A549 (cell line): ENCODE measurements at regions not wholly inside any gene's neighbourhood (a gene's known extent, or its start where the extent isn't known, plus 50 kb on each side); places are given as distances from the start of the nearest gene placed in this dataset.

ENCODE experiments used
- ATAC-seq, 2 experiments: fragments of 200-7000 bp in 1 of 2; fragments of >200 bp in 1 of 2; cut with Nextera tagmentation in 1 of 2; cut with Tn5 transposase in 1 of 2; 3 replicates each; pipeline versions ENCODE4 v1.8.0 to v1.9.1; 2018 to 2020; ENCODE audit warnings: mild to moderate bottlenecking in 1 of 2, moderate library complexity in 1 of 2
- CTCF ChIA-PET: fragments of 300-600 bp; sonication (Branson Sonifier 250); formaldehyde crosslinking; extraction: SDS; loops from one replicate; lab custom pipeline; 2021; ENCODE audit warnings: antibody characterized with exemption, inconsistent platforms; lab: Yijun Ruan, JAX
- POLR2A ChIA-PET: fragments of 350-600 bp; formaldehyde crosslinking; extraction: SDS; loops from one replicate; lab custom pipeline; 2021; ENCODE audit warnings: antibody characterized with exemption, inconsistent platforms; lab: Yijun Ruan, JAX
- DNase-seq, 2 experiments: peaks; one replicate each; pipeline versions ENCODE4 v3.0.0 to v3.0.0-alpha.2; 2011 to 2016; ENCODE audit warnings: low read depth in 1 of 2, low spot score in 1 of 2
- FAIRE-seq: peaks from 2 replicates; lab custom pipeline; 2011; peaks lifted over from hg19 to GRCh38; lab: Jason Lieb, UNC
- H3K27ac ChIP-seq, 2 experiments: fragments of >200 bp; sonication (Bioruptor Twin); formaldehyde crosslinking; 3 replicates each; pipeline ENCODE4 v1.5.1; 2016 to 2017
- H3K4me1 ChIP-seq: fragments of >200 bp; sonication (Bioruptor Twin); formaldehyde crosslinking; 3 replicates; pipeline ENCODE4 v1.6.1; 2016
- H3K4me2 ChIP-seq: fragments of >200 bp; sonication (Bioruptor Twin); formaldehyde crosslinking; 3 replicates; pipeline ENCODE4 v1.6.1; 2016
- H3K4me3 ChIP-seq: fragments of >200 bp; sonication (Bioruptor Twin); formaldehyde crosslinking; 3 replicates; pipeline ENCODE4 v1.5.1; 2016
- H3K9me3 ChIP-seq: fragments of >200 bp; sonication (Bioruptor Twin); formaldehyde crosslinking; 3 replicates; pipeline ENCODE4 v1.6.1; 2016
- BHLHE40 ChIP-seq: IDR thresholded peaks from 2 replicates; pipeline ENCODE4 v1.6.1; 2012; ENCODE audit warnings: low read depth, low read length, inconsistent platforms
- CBX2 ChIP-seq: fragments of 200-600 bp; sonication (generic); IDR thresholded peaks from 2 replicates; pipeline ENCODE4 v1.6.1; 2016; ENCODE audit warnings: low read depth, mild to moderate bottlenecking, borderline replicate concordance
- CHD4 ChIP-seq: fragments of 200-600 bp; sonication (generic); IDR thresholded peaks from 2 replicates; pipeline ENCODE4 v1.6.1; 2016; ENCODE audit warnings: antibody characterized with exemption, mild to moderate bottlenecking, borderline replicate concordance
- EHF ChIP-seq: fragments of 250-450 bp; sonication (Bioruptor Pico); IDR thresholded peaks from 2 replicates; pipeline ENCODE4 v1.5.0; 2020; ENCODE audit warnings: mild to moderate bottlenecking
- EHMT2 ChIP-seq: fragments of 200-600 bp; sonication (generic); IDR thresholded peaks from 2 replicates; pipeline ENCODE4 v1.6.1; 2016; ENCODE audit warnings: antibody characterized with exemption, low read depth, mild to moderate bottlenecking, moderate library complexity
- HDAC2 ChIP-seq: fragments of 200-600 bp; sonication (generic); IDR thresholded peaks from 2 replicates; pipeline ENCODE4 v1.6.1; 2016
- JUNB ChIP-seq: fragments of >200 bp; sonication (Bioruptor Twin); formaldehyde crosslinking; IDR thresholded peaks from 2 replicates; pipeline ENCODE4 v1.6.1; 2016
- KDM5A ChIP-seq: fragments of 200-600 bp; sonication (generic); IDR thresholded peaks from 2 replicates; pipeline ENCODE4 v1.6.1; 2016; ENCODE audit warnings: antibody characterized with exemption, mild to moderate bottlenecking
- MAFK ChIP-seq: fragments of 450-650 bp; IDR thresholded peaks from 2 replicates; pipeline ENCODE4 v1.6.1; 2014; ENCODE audit not compliant: partially characterized antibody
- MAZ ChIP-seq: fragments of 150-350 bp; IDR thresholded peaks from 2 replicates; pipeline ENCODE4 v1.6.1; 2014; ENCODE audit warnings: antibody characterized with exemption, low read depth, low read length, borderline replicate concordance
- MYC ChIP-seq: IDR thresholded peaks from 2 replicates; pipeline ENCODE4 v1.6.1; 2012; ENCODE audit warnings: mild to moderate bottlenecking, inconsistent platforms, low read length, improper control_type of control experiment, borderline replicate concordance
- NFE2L2 ChIP-seq: fragments of 150-350 bp; conservative IDR thresholded peaks from 2 replicates; pipeline ENCODE4 v1.6.1; 2014; ENCODE audit warnings: low read length
- NR3C1 ChIP-seq: fragments of >200 bp; sonication (Bioruptor Twin); formaldehyde crosslinking; IDR thresholded peaks from 3 replicates; pipeline ENCODE4 v1.6.1; 2017
- PHF8 ChIP-seq: fragments of 200-600 bp; sonication (generic); IDR thresholded peaks from 2 replicates; pipeline ENCODE4 v1.6.1; 2016; ENCODE audit warnings: low read depth, mild to moderate bottlenecking, antibody characterized with exemption, moderate library complexity, borderline replicate concordance
- RCOR1 ChIP-seq: fragments of 150-350 bp; IDR thresholded peaks from 2 replicates; pipeline ENCODE4 v1.6.1; 2014; ENCODE audit warnings: antibody characterized with exemption, low read length, low read depth
- RNF2 ChIP-seq: fragments of 200-600 bp; sonication (generic); IDR thresholded peaks from 2 replicates; pipeline ENCODE4 v1.6.1; 2016; ENCODE audit warnings: low read depth, mild to moderate bottlenecking, antibody characterized with exemption, moderate library complexity, borderline replicate concordance
- SREBF2 ChIP-seq: fragments of 450-650 bp; IDR thresholded peaks from 2 replicates; pipeline ENCODE4 v1.6.1; 2014; ENCODE audit warnings: mild to moderate bottlenecking, moderate library complexity
- TP53 ChIP-seq: fragments of 250-450 bp; sonication (Bioruptor Pico); IDR thresholded peaks from 2 replicates; pipeline ENCODE4 v1.5.0; 2021; ENCODE audit warnings: mild to moderate bottlenecking, moderate library complexity
- ZC3H11A ChIP-seq: fragments of 450-650 bp; IDR thresholded peaks from 2 replicates; pipeline ENCODE4 v1.6.1; 2014; ENCODE audit warnings: antibody characterized with exemption, mild to moderate bottlenecking
- ZNF302 ChIP-seq: fragments of 250-450 bp; sonication (Bioruptor Pico); IDR thresholded peaks from 2 replicates; pipeline ENCODE4 v1.9.0; 2021; ENCODE audit warnings: inconsistent platforms, mild to moderate bottlenecking, moderate library complexity
- WGBS: methylation state at CpG from one replicate; pipeline ENCODE4 v1.1.6; 2017; ENCODE audit errors: missing lambda C conversion rate; 5-methylcytosine and 5-hydroxymethylcytosine counted together
- TF ChIP-seq, protein P1 (sequence below): IDR thresholded peaks from 2 replicates; pipeline ENCODE4 v1.6.1; 2012; ENCODE audit warnings: low read depth, borderline replicate concordance
- TF ChIP-seq, protein P2 (sequence below): IDR thresholded peaks from 2 replicates; pipeline ENCODE4 v1.6.1; 2012
- TF ChIP-seq, protein P3 (sequence below): fragments of 150-350 bp; IDR thresholded peaks from 2 replicates; pipeline ENCODE4 v1.6.1; 2014; ENCODE audit warnings: low read depth, mild to moderate bottlenecking, low read length
- TF ChIP-seq, protein P4 (sequence below): IDR thresholded peaks from 2 replicates; pipeline ENCODE4 v1.6.1; 2012
- TF ChIP-seq, protein P5 (sequence below): fragments of 250-450 bp; sonication (Bioruptor Pico); IDR thresholded peaks from 2 replicates; pipeline ENCODE4 v1.5.0; 2020; ENCODE audit warnings: low read depth, mild to moderate bottlenecking, moderate library complexity

DNA sequence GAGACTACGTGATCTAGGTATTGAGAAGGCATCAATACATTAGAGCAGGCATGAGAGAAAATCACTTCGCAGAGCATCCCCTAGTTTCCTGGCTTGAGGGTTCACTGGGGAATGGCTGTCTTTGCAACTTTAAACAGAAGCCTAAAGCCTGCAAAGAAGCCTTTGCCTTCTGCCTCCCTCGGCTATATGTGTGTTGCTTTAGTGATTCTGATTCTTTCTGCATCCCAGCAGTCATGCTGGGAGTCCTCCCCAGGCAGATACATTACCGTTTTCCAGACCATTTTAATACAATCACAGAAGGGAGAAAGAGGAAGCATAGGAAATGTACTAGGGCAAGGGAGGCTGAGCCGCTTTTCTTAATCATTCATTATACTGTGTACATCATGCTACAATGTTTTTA is 773.2 kb upstream of the LRRC4C start:
- TF ChIP-seq EHF (CRISPR knock-in tag) (no peak), MAZ (no peak), KDM5A (no peak), MAFK (no peak), CHD4 (no peak), BHLHE40 (no peak), JUNB (no peak), RNF2 (no peak), MYC (no peak), TP53 (no peak), RCOR1 (no peak), HDAC2 (no peak)
- 3% methylated on average over 5 of the region's 5 CpGs for WGBS

DNA sequence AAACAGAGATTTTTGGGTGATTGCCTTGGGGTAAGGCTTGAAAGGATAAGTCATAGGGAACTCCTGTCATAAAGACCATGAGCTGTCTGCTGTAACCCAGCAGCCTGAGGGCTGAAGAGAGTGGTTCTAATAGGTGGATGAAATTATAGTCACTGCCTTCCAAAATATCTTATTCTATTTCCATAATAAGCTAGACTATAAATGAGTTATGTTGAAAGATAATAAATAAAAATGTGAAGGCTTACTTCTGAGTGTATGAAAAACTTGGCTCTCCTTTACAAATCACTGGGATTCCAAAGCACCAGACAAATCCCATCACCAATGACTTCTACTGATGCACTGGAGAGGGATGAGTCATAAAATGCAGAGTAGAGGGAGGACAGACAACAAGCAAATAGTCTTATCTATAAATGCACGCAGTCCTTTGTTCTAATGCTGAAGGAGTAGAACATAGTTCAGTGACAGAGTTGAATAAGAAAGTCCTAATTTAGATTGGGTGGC is 775.0 kb upstream of the LRRC4C start:
- no peak overlapping the region for H3K27ac ChIP-seq
- ChIA-PET CTCF (no interaction called here), POLR2A (no interaction called here)
- H3K4me1 ChIP-seq = no peaks in the 10 kb centered on the region
- 0% methylated on average over 1 of the region's 1 CpG for WGBS
- ATAC-seq (no peak), FAIRE-seq (no peak), DNase-seq (no peak)
- no peaks in the 10 kb centered on the region; the same call in 2 of the 3 replicates for H3K9me3 ChIP-seq
- TF ChIP-seq KDM5A (no peak), JUNB (no peak), RNF2 (no peak), CBX2 (no peak), EHMT2 (no peak), ZNF302 (CRISPR knock-in tag) (no peak), PHF8 (no peak), MAZ (no peak), MAFK (no peak), BHLHE40 (no peak), NFE2L2 (no peak), ZC3H11A (no peak), MYC (no peak), NR3C1 (no peak), SREBF2 (no peak)
- TF ChIP-seq, protein P1, sequence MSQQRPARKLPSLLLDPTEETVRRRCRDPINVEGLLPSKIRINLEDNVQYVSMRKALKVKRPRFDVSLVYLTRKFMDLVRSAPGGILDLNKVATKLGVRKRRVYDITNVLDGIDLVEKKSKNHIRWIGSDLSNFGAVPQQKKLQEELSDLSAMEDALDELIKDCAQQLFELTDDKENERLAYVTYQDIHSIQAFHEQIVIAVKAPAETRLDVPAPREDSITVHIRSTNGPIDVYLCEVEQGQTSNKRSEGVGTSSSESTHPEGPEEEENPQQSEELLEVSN = no peak
- TF ChIP-seq, protein P2, sequence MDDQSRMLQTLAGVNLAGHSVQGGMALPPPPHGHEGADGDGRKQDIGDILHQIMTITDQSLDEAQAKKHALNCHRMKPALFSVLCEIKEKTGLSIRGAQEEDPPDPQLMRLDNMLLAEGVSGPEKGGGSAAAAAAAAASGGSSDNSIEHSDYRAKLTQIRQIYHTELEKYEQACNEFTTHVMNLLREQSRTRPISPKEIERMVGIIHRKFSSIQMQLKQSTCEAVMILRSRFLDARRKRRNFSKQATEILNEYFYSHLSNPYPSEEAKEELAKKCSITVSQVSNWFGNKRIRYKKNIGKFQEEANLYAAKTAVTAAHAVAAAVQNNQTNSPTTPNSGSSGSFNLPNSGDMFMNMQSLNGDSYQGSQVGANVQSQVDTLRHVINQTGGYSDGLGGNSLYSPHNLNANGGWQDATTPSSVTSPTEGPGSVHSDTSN = no peak
- TF ChIP-seq, protein P3, sequence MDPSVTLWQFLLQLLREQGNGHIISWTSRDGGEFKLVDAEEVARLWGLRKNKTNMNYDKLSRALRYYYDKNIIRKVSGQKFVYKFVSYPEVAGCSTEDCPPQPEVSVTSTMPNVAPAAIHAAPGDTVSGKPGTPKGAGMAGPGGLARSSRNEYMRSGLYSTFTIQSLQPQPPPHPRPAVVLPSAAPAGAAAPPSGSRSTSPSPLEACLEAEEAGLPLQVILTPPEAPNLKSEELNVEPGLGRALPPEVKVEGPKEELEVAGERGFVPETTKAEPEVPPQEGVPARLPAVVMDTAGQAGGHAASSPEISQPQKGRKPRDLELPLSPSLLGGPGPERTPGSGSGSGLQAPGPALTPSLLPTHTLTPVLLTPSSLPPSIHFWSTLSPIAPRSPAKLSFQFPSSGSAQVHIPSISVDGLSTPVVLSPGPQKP = no peak
- TF ChIP-seq, protein P4, sequence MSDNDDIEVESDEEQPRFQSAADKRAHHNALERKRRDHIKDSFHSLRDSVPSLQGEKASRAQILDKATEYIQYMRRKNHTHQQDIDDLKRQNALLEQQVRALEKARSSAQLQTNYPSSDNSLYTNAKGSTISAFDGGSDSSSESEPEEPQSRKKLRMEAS = no peak
- TF ChIP-seq, protein P5, sequence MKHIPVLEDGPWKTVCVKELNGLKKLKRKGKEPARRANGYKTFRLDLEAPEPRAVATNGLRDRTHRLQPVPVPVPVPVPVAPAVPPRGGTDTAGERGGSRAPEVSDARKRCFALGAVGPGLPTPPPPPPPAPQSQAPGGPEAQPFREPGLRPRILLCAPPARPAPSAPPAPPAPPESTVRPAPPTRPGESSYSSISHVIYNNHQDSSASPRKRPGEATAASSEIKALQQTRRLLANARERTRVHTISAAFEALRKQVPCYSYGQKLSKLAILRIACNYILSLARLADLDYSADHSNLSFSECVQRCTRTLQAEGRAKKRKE (CRISPR knock-in tag) = no peak
- H3K4me3 ChIP-seq = no peak overlapping the region
- H3K4me2 ChIP-seq = no peak overlapping the region

More for the DNA sequence above, 773.2 kb upstream of the LRRC4C start:
- Histone ChIP-seq H3K9me3 (no peaks in the 10 kb centered on the region; the same call in 2 of the 3 replicates), H3K4me1 (no peaks in the 10 kb centered on the region), H3K4me2 (no peak overlapping the region), H3K27ac (no peak overlapping the region), H3K4me3 (no peak overlapping the region)
- no peak for ATAC-seq
- no peak for FAIRE-seq
- ChIA-PET CTCF (no interaction called here), POLR2A (no interaction called here)
- DNase-seq = no peak
